GM23338 (cell line): ENCODE measurements at regions not wholly inside any gene's neighbourhood (a gene's known extent, or its start where the extent isn't known, plus 50 kb on each side); places are given as distances from the start of the nearest gene placed in this dataset.
A peak's percentile ranks its signal among the peaks of the same experiment; 100 is the strongest.

ENCODE experiments used
- ATAC-seq: fragments of 200-7000 bp; cut with Tn5 transposase; 3 replicates; pipeline ENCODE4 v1.9.1; 2020
- DNase-seq: peaks from one replicate; pipeline ENCODE4 v3.0.0-alpha.2; 2015; ENCODE audit warnings: low spot score
- H2AFZ ChIP-seq: fragments of 200-600 bp; sonication (generic); 2 replicates; pipeline ENCODE4 v1.8.0; 2016; ENCODE audit warnings: antibody characterized with exemption, mild to moderate bottlenecking, moderate library complexity
- H3F3A ChIP-seq: fragments of 200-600 bp; sonication (generic); replicated peaks from 2 replicates; pipeline ENCODE4 v1.8.0; 2017; ENCODE audit warnings: antibody characterized with exemption, mixed run types, low read depth
- H3K27ac ChIP-seq: fragments of 200-600 bp; sonication (generic); 2 replicates; pipeline ENCODE4 v1.6.1; 2016; ENCODE audit warnings: low read depth
- H3K27me3 ChIP-seq: fragments of 200-600 bp; sonication (generic); 2 replicates; pipeline ENCODE4 v1.8.0; 2016; ENCODE audit warnings: mild to moderate bottlenecking, mixed run types, moderate library complexity; ENCODE audit not compliant: insufficient read depth
- H3K36me3 ChIP-seq: fragments of 200-600 bp; sonication (generic); 2 replicates; pipeline ENCODE4 v1.8.0; 2016; ENCODE audit warnings: mild to moderate bottlenecking; ENCODE audit not compliant: insufficient read depth
- H3K4me1 ChIP-seq: fragments of 200-600 bp; sonication (generic); 2 replicates; pipeline ENCODE4 v1.8.0; 2016; ENCODE audit warnings: mild to moderate bottlenecking, moderate library complexity; ENCODE audit not compliant: insufficient read depth
- H3K4me2 ChIP-seq: fragments of 200-600 bp; sonication (generic); 2 replicates; pipeline ENCODE4 v1.7.1; 2017; ENCODE audit warnings: mixed run types
- H3K4me3 ChIP-seq: fragments of 200-600 bp; sonication (generic); 2 replicates; pipeline ENCODE4 v1.6.1; 2016; ENCODE audit warnings: mixed run types
- H3K79me2 ChIP-seq: fragments of 200-600 bp; sonication (generic); replicated peaks from 2 replicates; pipeline ENCODE4 v1.8.0; 2017; ENCODE audit warnings: mild to moderate bottlenecking; ENCODE audit not compliant: insufficient read depth
- H3K9me2 ChIP-seq: fragments of 200-600 bp; sonication (generic); 2 replicates; pipeline ENCODE4 v1.8.0; 2017; ENCODE audit not compliant: insufficient read depth
- H4K20me1 ChIP-seq: fragments of 200-600 bp; sonication (generic); replicated peaks from 2 replicates; pipeline ENCODE4 v1.8.0; 2017; ENCODE audit warnings: mild to moderate bottlenecking; ENCODE audit not compliant: insufficient read depth
- H3K27ac Mint-ChIP-seq: 2 replicates; pipeline ENCODE4 v1.8.0; 2020; ENCODE audit warnings: inconsistent platforms, mild to moderate bottlenecking, moderate library complexity, mixed read lengths
- H3K27me3 Mint-ChIP-seq: 3 replicates; pipeline ENCODE4 v1.8.0; 2022; ENCODE audit warnings: low read depth, mild to moderate bottlenecking, moderate library complexity, mixed read lengths, inconsistent platforms; ENCODE audit not compliant: insufficient read depth, poor library complexity
- H3K36me3 Mint-ChIP-seq: 3 replicates; pipeline ENCODE4 v1.8.0; 2021; ENCODE audit warnings: low read depth, mild to moderate bottlenecking, inconsistent platforms, moderate library complexity, mixed read lengths
- H3K4me1 Mint-ChIP-seq: 3 replicates; pipeline ENCODE4 v1.8.0; 2020; ENCODE audit warnings: mild to moderate bottlenecking, inconsistent platforms, mixed read lengths
- H3K4me3 Mint-ChIP-seq: 3 replicates; pipeline ENCODE4 v1.8.0; 2021; ENCODE audit warnings: moderate library complexity, mild to moderate bottlenecking, inconsistent platforms, mixed read lengths
- H3K9me3 Mint-ChIP-seq: 3 replicates; pipeline ENCODE4 v1.8.0; 2020; ENCODE audit warnings: moderate library complexity, mild to moderate bottlenecking, inconsistent platforms, mixed read lengths
- CREB1 ChIP-seq: fragments of 250-450 bp; sonication (Bioruptor Pico); IDR thresholded peaks from 2 replicates; pipeline ENCODE4 v1.5.0; 2020; ENCODE audit warnings: low read depth, mild to moderate bottlenecking, moderate library complexity
- CTCF ChIP-seq, 2 experiments: fragments of 200-600 bp in 1 of 2; sonication (generic) in 1 of 2; conservative IDR thresholded peaks; 2 replicates each; pipeline versions ENCODE4 v1.5.1 to v1.6.1; 2016 to 2017; ENCODE audit warnings: antibody characterized with exemption in 2 of 2, low read depth in 2 of 2, mild to moderate bottlenecking in 2 of 2, moderate library complexity in 1 of 2
- ETS1 ChIP-seq: IDR thresholded peaks from 2 replicates; pipeline ENCODE4 v1.6.1; 2016; ENCODE audit warnings: antibody characterized with exemption
- EZH2 ChIP-seq: fragments of 200-600 bp; sonication (generic); IDR thresholded peaks from one replicate; pipeline ENCODE4 v1.8.0; 2017; ENCODE audit warnings: antibody characterized with exemption, mild to moderate bottlenecking, low read depth; ENCODE audit not compliant: unreplicated experiment
- EZH2phosphoT487 ChIP-seq: fragments of 200-600 bp; sonication (generic); IDR thresholded peaks from one replicate; pipeline ENCODE4 v1.8.1; 2018; ENCODE audit warnings: antibody characterized with exemption; ENCODE audit not compliant: unreplicated experiment
- JUNB ChIP-seq: IDR thresholded peaks from one replicate; pipeline ENCODE4 v1.6.1; 2016; ENCODE audit warnings: antibody characterized with exemption; ENCODE audit not compliant: unreplicated experiment
- NANOG ChIP-seq: IDR thresholded peaks from 2 replicates; pipeline ENCODE4 v1.6.1; 2016; ENCODE audit warnings: antibody characterized with exemption, borderline replicate concordance
- POLR2AphosphoS5 ChIP-seq: IDR thresholded peaks from 2 replicates; pipeline ENCODE4 v1.6.1; 2016; ENCODE audit warnings: antibody characterized with exemption, low read depth
- REST ChIP-seq: IDR thresholded peaks from one replicate; pipeline ENCODE4 v1.6.1; 2018; ENCODE audit warnings: antibody characterized with exemption; ENCODE audit not compliant: unreplicated experiment
- STAT1 ChIP-seq: IDR thresholded peaks from one replicate; pipeline ENCODE4 v1.6.1; 2016; ENCODE audit warnings: antibody characterized with exemption; ENCODE audit not compliant: unreplicated experiment
- ZNF114 ChIP-seq: fragments of 250-450 bp; sonication (Bioruptor Pico); IDR thresholded peaks from 2 replicates; pipeline ENCODE4 v1.5.0; 2020; ENCODE audit warnings: mild to moderate bottlenecking, moderate library complexity
- ZNF331 ChIP-seq: fragments of 250-450 bp; sonication (Bioruptor Pico); IDR thresholded peaks from 2 replicates; pipeline ENCODE4 v1.5.0; 2020; ENCODE audit warnings: low read depth, mild to moderate bottlenecking, moderate library complexity
- ZNF462 ChIP-seq: fragments of 250-450 bp; sonication (Bioruptor Pico); IDR thresholded peaks from 2 replicates; pipeline ENCODE4 v1.5.0; 2020; ENCODE audit warnings: mild to moderate bottlenecking, moderate library complexity

GRCh38 chr5:171623107-171623506 lies 162.5 kb upstream of the SMIM23 start:
- Mint-ChIP-seq H3K27ac (no peak overlapping the region), H3K27me3 (peaks cover 87% of the 10 kb centered on the region), H3K36me3 (no peaks in the 10 kb centered on the region; the same call in 2 of the 3 replicates), H3K9me3 (peaks cover 9% of the 10 kb centered on the region; the same call in 2 of the 3 replicates), H3K4me1 (peaks cover 28% of the 10 kb centered on the region), H3K4me3 (peak overlapping the region; percentile 11; the same call in 2 of the 3 replicates)
- no peak for TF ChIP-seq CTCF (conservative IDR thresholded peaks at IDR 0.05; ENCODE audit: low read depth in 2 of 2)
- TF ChIP-seq ZNF462 (CRISPR knock-in tag) = no peak
- TF ChIP-seq ZNF114 (CRISPR knock-in tag) = no peak
- no peak for TF ChIP-seq ETS1
- no peak for TF ChIP-seq ZNF331
- no peak for TF ChIP-seq EZH2
- TF ChIP-seq NANOG = no peak
- TF ChIP-seq REST = no peak
- no peak for TF ChIP-seq STAT1
- no peak for TF ChIP-seq POLR2AphosphoS5
- no peak for TF ChIP-seq EZH2phosphoT487
- no peak for TF ChIP-seq CREB1
- TF ChIP-seq JUNB = no peak
- Histone ChIP-seq H3K27me3 (peaks cover 78% of the 10 kb centered on the region), H4K20me1 (no peaks in the 10 kb centered on the region), H3K9me2 (no peaks in the 10 kb centered on the region; the same call in 1 of the 2 replicates), H3K79me2 (no peaks in the 10 kb centered on the region), H3K4me1 (peaks cover 21% of the 10 kb centered on the region), H3K36me3 (no peaks in the 10 kb centered on the region), H3F3A (0 out of 2 replicates have a peak, but pooled peaks cover 3% of the 10 kb centered on the region), H3K4me3 (no peak overlapping the region), H2AFZ (no peak overlapping the region), H3K27ac (no peak overlapping the region), H3K4me2 (peak overlapping the region; percentile 0; the same call in 1 of the 2 replicates)
- DNase-seq (no peak), ATAC-seq (no peak)
